D341Med (cell line): ENCODE measurements at regions not wholly inside any gene's neighbourhood (a gene's known extent, or its start where the extent isn't known, plus 50 kb on each side); places are given as distances from the start of the nearest gene placed in this dataset.
"Not testable (repeated sequence)": the region's sequence is repeated elsewhere in the genome, so short reads cannot be mapped to it uniquely, and the experiment has no call there.

Source experiments
- DNase-seq: peaks from one replicate; pipeline ENCODE4 v3.0.0; 2012; ENCODE audit warnings: low spot score

DNA sequence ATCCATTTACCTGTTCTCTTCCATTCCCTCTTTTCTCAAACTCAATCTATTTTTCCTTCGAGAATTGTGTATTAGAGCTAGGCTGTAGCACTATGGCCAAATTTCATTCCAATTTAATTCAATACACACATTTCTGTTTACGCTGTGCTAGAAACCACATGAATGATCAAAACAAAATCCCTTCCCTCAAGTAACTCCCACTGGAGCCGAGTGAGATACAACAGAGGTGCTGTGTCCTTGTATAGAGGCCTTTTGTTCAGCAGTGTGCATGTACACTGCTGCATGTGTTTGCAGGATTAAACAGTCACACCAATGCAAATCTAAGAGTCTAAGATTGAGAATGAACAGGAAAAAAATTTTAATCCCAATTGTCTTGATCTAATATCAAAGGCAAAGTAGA is 734.2 kb downstream of the RAPGEF2 start:
- DNase-seq: no peak

GRCh38 chr4:159855731-159856130 is 752.9 kb downstream of the RAPGEF2 start:
- peak; percentile 36 for DNase-seq

GRCh38 chr4:159856451-159856850 is 753.6 kb downstream of the RAPGEF2 start:
- no peak for DNase-seq

DNA sequence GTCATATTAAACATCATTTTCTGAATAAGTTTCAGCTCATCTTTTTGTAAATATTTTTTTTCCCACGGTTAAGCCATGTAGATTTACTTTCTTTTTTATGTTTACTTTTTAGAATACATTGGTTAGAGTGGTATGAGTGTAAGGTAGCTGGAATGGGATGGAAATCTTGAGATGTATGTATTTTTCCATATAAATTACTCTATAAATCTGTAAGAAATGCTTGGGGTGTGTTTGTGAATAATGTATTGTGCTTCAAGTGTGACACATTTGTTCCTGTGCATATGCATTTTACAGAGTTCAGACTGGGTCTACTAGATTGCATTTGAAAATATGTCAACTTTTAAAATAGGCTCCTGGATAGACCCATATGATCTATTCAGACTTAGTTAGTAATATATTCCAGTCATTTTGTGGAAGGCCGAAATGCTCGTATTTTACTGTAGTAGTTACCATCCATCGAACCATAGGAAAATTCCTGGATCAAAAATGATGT is 756.8 kb downstream of the RAPGEF2 start:
- no peak for DNase-seq

DNA sequence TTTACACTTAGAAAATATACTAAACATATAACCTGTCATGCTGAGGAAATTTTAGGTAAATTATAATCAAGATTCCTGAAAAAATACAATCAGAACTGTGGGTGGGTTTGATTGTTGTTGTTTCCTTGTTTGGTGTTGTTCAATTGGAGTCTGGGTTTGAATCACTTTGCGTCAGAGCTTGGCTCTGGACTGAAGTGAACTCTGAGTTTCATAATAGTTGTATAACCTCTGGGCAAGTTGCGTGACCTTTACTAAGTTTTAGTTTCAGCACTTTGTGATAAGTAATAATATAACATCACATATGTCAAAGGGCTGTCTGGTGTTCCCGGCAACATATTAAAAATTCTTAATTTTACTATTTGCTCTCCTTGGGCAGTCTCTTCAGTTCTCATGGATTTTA is 758.1 kb downstream of the RAPGEF2 start:
- no peak for DNase-seq

GRCh38 chr4:159864337-159864736 is 761.5 kb downstream of the RAPGEF2 start:
- DNase-seq: no peak

DNA sequence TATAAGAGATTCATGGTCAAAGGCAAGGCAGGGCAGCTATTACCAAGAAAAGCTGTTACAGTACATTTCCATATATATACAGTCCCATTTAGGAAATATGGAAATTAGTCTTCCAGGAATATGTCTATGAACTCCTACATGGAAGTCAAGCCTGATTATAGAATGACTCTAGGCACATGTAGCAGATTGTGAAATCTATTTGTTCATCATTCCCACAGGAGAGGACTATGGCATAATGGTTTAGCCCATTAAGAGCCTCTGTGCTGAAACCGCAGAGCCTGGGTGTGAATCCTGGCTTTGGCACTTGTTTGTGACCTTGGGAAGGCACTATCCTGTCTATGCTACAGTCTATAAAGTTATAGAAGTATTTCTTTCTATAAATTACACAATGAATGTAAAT is 764.8 kb downstream of the RAPGEF2 start:
- no peak for DNase-seq

DNA sequence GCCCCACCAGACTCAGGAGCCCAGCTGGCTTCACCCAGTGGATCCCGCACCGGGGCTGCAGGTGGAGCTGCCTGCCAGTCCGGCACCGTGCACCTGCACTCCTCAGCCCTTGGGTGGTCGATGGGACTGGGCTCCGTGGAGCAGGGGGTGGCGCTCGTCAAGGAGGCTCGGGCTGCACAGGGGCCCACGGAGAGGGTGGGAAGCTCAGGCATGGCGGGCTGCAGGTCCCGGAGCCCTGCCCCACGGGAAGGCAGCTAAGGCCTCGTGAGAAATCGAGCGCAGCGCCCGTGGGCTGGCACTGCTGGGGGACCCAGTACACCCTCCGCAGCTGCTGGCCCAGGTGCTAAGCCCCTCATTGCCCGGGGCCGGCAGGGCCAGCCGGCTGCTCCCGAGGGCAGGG is 766.1 kb downstream of the RAPGEF2 start:
- DNase-seq: not testable (repeated sequence)

DNA sequence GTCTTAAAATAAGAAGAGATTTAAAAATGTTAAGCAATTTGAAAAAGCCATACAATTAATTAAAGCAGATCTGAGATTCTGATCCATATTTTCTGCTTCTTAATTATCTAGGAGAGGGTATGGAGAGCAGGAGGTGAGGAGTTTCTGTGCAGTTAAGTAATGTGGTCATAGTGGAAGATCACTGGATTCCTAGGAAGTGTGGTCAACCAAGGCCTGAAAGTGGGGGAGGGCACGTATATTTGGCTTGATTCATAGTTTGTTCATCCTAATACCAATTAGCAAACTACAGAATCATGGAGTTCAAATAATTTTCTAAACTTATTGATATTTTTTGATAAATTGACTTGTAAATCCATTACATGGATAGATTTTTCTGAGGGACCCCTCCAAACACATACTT is 768.3 kb downstream of the RAPGEF2 start:
- DNase-seq: no peak

- no peak for DNase-seq
Observed at GRCh38 chr4:159881158-159881557, 778.3 kb downstream of the RAPGEF2 start.

DNA sequence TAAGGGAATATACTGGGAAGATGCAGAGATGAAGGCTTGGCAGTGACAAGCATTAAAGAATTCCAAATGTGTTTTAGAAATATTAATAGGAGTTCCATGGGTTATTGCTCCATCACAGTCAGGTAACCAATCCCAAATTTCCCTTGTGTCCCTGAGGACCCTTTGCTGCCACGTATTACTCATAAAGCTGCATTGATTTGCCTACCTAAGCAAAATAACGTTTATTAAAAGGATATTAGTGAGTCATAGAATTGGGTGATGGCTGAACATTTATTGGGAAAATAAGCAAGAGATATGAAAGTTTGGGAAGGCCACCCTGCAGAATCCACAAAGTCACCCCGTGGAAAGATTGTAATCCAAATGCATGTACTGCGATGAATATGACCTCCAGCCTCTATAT is 782.1 kb downstream of the RAPGEF2 start:
- no peak for DNase-seq

- no peak for DNase-seq
Observed at GRCh38 chr4:159899596-159899995, 796.7 kb downstream of the RAPGEF2 start.

DNA sequence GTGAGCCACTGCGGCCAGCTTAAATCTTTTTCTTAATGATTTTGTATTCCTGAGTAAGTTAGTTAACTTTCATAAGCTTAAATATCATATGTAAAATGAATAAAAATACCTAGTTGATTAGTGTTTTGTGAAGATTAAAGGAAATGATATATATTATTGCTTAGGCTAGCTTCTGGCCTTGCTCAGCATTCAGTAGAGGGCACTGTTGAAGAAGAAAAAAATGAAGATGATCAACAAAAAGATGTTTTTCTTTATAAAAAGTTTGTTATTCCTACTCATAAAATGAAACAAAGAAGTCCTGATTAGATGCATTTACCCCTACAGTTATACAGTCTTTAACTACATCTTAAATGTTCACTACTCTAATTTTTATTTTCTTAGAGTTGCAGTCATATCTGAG is 797.7 kb downstream of the RAPGEF2 start:
- no peak for DNase-seq

- no peak for DNase-seq
Observed at GRCh38 chr4:159902648-159903047, 799.8 kb downstream of the RAPGEF2 start.

GRCh38 chr4:159904906-159905305 is 802.0 kb downstream of the RAPGEF2 start:
- no peak for DNase-seq

- DNase-seq: no peak
Observed at GRCh38 chr4:159906051-159906450, 803.2 kb downstream of the RAPGEF2 start.

DNA sequence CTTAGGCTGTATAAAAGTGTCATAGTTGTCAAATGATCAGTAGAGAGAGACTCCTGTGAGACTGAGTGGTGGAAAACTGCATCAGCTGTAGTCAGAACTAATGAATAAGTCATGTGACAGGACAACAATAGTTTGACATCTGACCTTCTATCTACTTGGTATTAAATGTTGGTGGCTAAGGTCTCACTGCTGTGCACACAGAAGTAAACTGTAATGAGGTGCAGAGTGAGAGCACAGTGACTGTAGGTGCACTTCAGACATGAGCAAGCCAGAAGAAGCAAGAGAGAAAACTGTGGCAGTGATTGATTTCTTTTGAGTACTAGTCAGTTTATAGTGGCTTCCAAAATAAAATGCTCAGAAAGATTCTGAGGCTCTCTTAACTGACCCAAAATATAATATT is 803.6 kb downstream of the RAPGEF2 start:
- no peak for DNase-seq

- no peak for DNase-seq
Observed at GRCh38 chr4:159910721-159911120, 807.8 kb downstream of the RAPGEF2 start.

DNA sequence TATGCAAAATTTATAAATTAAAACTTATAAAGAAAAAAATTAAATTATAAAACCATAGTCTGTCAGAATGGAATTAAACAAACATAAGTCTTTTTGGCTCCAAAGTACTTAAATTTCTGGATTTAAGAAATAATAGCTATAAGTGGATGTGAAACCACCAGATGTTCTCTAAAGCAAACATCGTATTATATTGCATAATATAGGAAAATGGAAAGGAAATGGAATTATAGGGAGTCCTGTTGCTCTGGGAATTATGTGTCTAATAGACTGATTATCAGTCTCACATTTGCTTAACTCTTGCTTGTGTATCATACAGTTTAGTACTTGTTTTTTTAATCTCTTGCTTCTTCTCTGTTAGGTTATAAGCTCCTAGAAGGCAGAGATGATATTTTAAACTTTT is 819.2 kb downstream of the RAPGEF2 start:
- no peak for DNase-seq

GRCh38 chr4:159925770-159926169 is 822.9 kb downstream of the RAPGEF2 start:
- no peak for DNase-seq

- no peak for DNase-seq
Observed at GRCh38 chr4:159926871-159927270, 824.0 kb downstream of the RAPGEF2 start.

DNA sequence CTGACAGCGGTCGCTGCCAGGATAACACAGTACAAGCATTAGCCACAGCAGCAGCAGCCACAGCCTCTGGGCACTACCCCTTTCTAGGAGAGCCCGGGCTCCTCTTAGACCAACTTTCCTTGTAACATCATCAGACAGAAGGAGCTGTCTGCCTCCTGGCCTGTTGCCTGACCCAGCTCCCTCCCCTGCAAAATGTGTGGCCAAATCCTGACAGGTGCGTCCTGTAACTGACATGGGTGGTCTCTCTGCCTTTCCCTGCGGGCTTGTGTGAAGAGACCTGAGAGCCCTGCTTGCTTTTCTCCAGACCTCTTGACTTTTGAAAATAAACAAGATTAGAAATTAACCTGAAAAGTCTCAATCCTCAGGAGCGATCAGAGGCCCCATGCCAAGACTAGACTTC is 824.9 kb downstream of the RAPGEF2 start:
- DNase-seq: no peak

DNA sequence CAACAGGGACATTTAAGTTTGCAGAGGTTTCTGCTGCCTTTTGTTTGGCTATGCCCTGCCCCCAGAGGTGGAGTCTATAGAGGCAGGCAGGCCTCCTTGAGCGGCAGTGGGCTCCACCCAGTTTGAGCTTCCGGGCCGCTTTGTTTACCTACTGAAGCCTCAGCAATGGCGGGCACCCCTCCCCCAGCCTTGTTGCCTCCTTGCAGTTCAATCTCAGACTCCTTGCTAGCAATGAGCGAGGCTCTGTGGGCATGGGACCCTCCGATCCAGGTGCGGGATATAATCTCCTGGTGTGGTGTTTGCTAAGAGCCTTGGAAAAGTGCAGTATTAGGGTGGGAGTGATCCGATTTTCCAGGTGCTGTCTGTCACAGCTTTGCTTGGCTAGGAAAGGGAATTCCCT is 831.7 kb downstream of the RAPGEF2 start:
- not testable (repeated sequence) for DNase-seq

GRCh38 chr4:159937595-159937994 is 834.7 kb downstream of the RAPGEF2 start:
- no peak for DNase-seq

DNA sequence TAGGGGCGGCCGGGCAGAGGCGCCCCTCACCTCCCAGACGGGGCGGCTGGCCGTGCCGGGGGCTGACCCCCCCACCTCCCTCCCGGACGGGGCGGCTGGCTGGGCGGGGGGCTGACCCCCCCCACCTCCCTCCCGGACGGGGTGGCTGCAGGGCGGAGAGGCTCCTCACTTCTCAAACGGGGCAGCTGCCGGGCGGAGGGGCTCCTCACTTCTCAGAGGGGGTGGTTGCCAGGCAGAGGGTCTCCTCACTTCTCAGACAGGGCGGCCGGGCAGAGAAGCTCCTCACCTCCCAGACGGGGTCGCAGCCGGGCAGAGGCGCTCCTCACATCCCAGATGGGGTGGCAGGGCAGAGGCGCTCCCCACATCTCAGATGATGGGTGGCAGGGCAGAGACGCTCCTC is 836.8 kb downstream of the RAPGEF2 start:
- not testable (repeated sequence) for DNase-seq
